Neural progenitor cell (in vitro differentiated cells): ENCODE measurements at regions not wholly inside any gene's neighbourhood (a gene's known extent, or its start where the extent isn't known, plus 50 kb on each side); places are given as distances from the start of the nearest gene placed in this dataset.

Experiments
- EZH2 ChIP-seq: fragments of 200-600 bp; sonication (generic); IDR thresholded peaks from 2 replicates; pipeline ENCODE4 v1.6.1; 2017; ENCODE audit warnings: antibody characterized with exemption, mild to moderate bottlenecking, moderate library complexity
- EZH2phosphoT487 ChIP-seq: fragments of 200-600 bp; sonication (generic); IDR thresholded peaks from 2 replicates; pipeline ENCODE4 v1.6.1; 2017; ENCODE audit warnings: antibody characterized with exemption
- TF ChIP-seq, protein P1 (sequence below): fragments of 200-600 bp; sonication (generic); IDR thresholded peaks from 2 replicates; pipeline ENCODE4 v1.5.1; 2017; ENCODE audit warnings: antibody characterized with exemption, mild to moderate bottlenecking

DNA sequence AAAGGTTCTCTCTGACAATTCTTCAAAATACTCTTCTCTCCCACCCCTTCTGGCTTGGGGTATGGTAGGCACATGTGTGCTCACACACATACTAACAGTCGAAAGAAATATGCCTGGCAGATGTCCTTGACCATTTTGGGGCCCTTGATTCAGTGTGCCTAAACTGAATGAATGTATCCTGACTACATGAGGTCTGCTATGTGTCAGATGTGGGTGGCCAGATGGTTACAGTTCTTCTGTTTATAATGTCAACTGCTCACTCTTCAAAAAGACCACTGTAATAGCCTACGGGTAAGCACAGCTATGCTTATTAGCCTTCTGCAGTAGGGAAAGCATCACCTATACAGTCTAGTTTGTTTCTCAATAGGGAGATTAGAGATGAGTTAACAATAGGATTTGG, 63.7 kb upstream of the VEGFC start:
- TF ChIP-seq, protein P1, sequence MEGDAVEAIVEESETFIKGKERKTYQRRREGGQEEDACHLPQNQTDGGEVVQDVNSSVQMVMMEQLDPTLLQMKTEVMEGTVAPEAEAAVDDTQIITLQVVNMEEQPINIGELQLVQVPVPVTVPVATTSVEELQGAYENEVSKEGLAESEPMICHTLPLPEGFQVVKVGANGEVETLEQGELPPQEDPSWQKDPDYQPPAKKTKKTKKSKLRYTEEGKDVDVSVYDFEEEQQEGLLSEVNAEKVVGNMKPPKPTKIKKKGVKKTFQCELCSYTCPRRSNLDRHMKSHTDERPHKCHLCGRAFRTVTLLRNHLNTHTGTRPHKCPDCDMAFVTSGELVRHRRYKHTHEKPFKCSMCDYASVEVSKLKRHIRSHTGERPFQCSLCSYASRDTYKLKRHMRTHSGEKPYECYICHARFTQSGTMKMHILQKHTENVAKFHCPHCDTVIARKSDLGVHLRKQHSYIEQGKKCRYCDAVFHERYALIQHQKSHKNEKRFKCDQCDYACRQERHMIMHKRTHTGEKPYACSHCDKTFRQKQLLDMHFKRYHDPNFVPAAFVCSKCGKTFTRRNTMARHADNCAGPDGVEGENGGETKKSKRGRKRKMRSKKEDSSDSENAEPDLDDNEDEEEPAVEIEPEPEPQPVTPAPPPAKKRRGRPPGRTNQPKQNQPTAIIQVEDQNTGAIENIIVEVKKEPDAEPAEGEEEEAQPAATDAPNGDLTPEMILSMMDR, result no peak
- TF ChIP-seq EZH2phosphoT487, result no peak
- no peak for TF ChIP-seq EZH2
